HepG2 (cell line): ENCODE measurements at regions not wholly inside any gene's neighbourhood (a gene's known extent, or its start where the extent isn't known, plus 50 kb on each side); places are given as distances from the start of the nearest gene placed in this dataset.

Experiments used
- ATAC-seq: fragments of 200-7000 bp; cut with Tn5 transposase; 3 replicates; pipeline ENCODE4 v1.9.1; 2020; ENCODE audit warnings: mild to moderate bottlenecking, moderate library complexity
- BruUV-seq: library from RNA; stranded (reverse); fragments of 400-500 nt; replicated peaks from 2 replicates; lab custom pipeline; 2021; lab: Mats Ljungman, UMichigan
- CTCF ChIA-PET: fragments of 300-600 bp; formaldehyde crosslinking; extraction: SDS; loops from one replicate; lab custom pipeline; 2021; ENCODE audit warnings: low total read pairs, inconsistent platforms, low intra/inter-chr PET ratio; lab: Yijun Ruan, JAX
- POLR2A ChIA-PET: fragments of 350-600 bp; sonication (Branson Sonifier 250); formaldehyde crosslinking; loops from one replicate; lab custom pipeline; 2020; ENCODE audit warnings: antibody characterized with exemption, inconsistent platforms; lab: Yijun Ruan, JAX
- DNase-seq: peaks from one replicate; pipeline ENCODE4 v3.0.0-alpha.2; 2015; ENCODE audit warnings: low spot score
- FAIRE-seq: peaks from 3 replicates; lab custom pipeline; 2011; peaks lifted over from hg19 to GRCh38; lab: Jason Lieb, UNC
- H2AFZ ChIP-seq: one replicate; pipeline ENCODE4 v1.6.1; 2011; ENCODE audit warnings: low read length, inconsistent platforms
- H3K27ac ChIP-seq: fragments of 300-600 bp; 3 replicates; pipeline ENCODE4 v1.8.0; 2011; ENCODE audit warnings: mixed run types, mild to moderate bottlenecking, mixed read lengths, low read length, inconsistent platforms; ENCODE audit not compliant: insufficient read depth; ENCODE audit errors: extremely low read length
- H3K27me3 ChIP-seq, 2 experiments: fragments of 200-600 bp in 1 of 2; 2 replicates in 1 of 2; 3 replicates in 1 of 2; pipeline versions ENCODE4 v1.6.0 to v1.8.0; 2011; ENCODE audit warnings: low read length in 2 of 2, mild to moderate bottlenecking in 2 of 2, moderate library complexity in 2 of 2, inconsistent platforms in 1 of 2; ENCODE audit not compliant: insufficient read depth in 2 of 2, control insufficient read depth in 1 of 2
- H3K36me3 ChIP-seq, 2 experiments: fragments of 200-600 bp in 1 of 2; replicated peaks in 1 of 2; 2 replicates in 1 of 2; 3 replicates in 1 of 2; pipeline versions ENCODE4 v1.5.1 to v1.8.0; 2011; ENCODE audit warnings: low read length in 2 of 2, inconsistent platforms in 1 of 2; ENCODE audit not compliant: insufficient read depth in 2 of 2, control insufficient read depth in 1 of 2
- H3K4me1 ChIP-seq: 2 replicates; pipeline ENCODE4 v1.5.1; 2012; ENCODE audit warnings: low read length, inconsistent platforms; ENCODE audit not compliant: insufficient read depth
- H3K4me2 ChIP-seq: 2 replicates; pipeline ENCODE4 v1.6.0; 2011; ENCODE audit warnings: low read depth, low read length, inconsistent platforms
- H3K4me3 ChIP-seq, 3 experiments: fragments of 200-600 bp in 1 of 3; sonication (generic), shearing (Covaris generic) in 1 of 3; replicated peaks in 1 of 3; 2 replicates each; pipeline ENCODE4 v1.5.1; 2011 to 2016; ENCODE audit warnings: low read length in 3 of 3, inconsistent platforms in 2 of 3, low read depth in 2 of 3, mild to moderate bottlenecking in 2 of 3, control low read depth in 1 of 3, mixed read lengths in 1 of 3; ENCODE audit not compliant: insufficient read depth in 1 of 3
- H3K79me2 ChIP-seq: one replicate; pipeline ENCODE4 v1.6.1; 2011; ENCODE audit warnings: low read length, inconsistent platforms; ENCODE audit not compliant: insufficient read depth
- H3K9ac ChIP-seq: 2 replicates; pipeline ENCODE4 v1.6.0; 2011; ENCODE audit warnings: mild to moderate bottlenecking, low read depth, low read length, inconsistent platforms; ENCODE audit not compliant: insufficient read depth
- H3K9me3 ChIP-seq: 2 replicates; pipeline ENCODE4 v1.5.1; 2012; ENCODE audit warnings: mild to moderate bottlenecking, low read length
- H4K20me1 ChIP-seq: 2 replicates; pipeline ENCODE4 v1.6.0; 2011; ENCODE audit warnings: inconsistent platforms, mild to moderate bottlenecking, low read length, moderate library complexity; ENCODE audit not compliant: insufficient read depth
- BRCA1 ChIP-seq: sonication (generic); formaldehyde crosslinking; IDR thresholded peaks from 2 replicates; pipeline ENCODE4 v1.4.0; 2020; ENCODE audit warnings: missing genetic modification reagents
- CBFB ChIP-seq: sonication (generic); formaldehyde crosslinking; IDR thresholded peaks from 2 replicates; pipeline ENCODE4 v1.4.0; 2020; ENCODE audit warnings: missing genetic modification reagents
- ELF1 ChIP-seq: sonication (generic); formaldehyde crosslinking; IDR thresholded peaks from 2 replicates; pipeline ENCODE4 v1.4.0; 2020; ENCODE audit warnings: missing genetic modification reagents
- FIP1L1 ChIP-seq: fragments of 200-400 bp; formaldehyde crosslinking; IDR thresholded peaks from 2 replicates; pipeline ENCODE4 v1.6.1; 2018; ENCODE audit warnings: low read depth, mild to moderate bottlenecking, low read length, moderate library complexity, borderline replicate concordance; ENCODE audit not compliant: insufficient read depth
- KMT2B ChIP-seq: IDR thresholded peaks from 2 replicates; pipeline ENCODE4 v1.6.1; 2016; ENCODE audit warnings: missing genetic modification reagents, missing compliant biosample characterization
- NFYC ChIP-seq: IDR thresholded peaks from 2 replicates; pipeline ENCODE4 v1.6.1; 2016; ENCODE audit warnings: missing genetic modification reagents, missing compliant biosample characterization
- RARG ChIP-seq: sonication (generic); formaldehyde crosslinking; IDR thresholded peaks from 2 replicates; pipeline ENCODE4 v1.4.0; 2020; ENCODE audit warnings: low read depth, mild to moderate bottlenecking, missing genetic modification reagents
- STAT6 ChIP-seq: sonication (generic); formaldehyde crosslinking; IDR thresholded peaks from 2 replicates; pipeline ENCODE4 v1.4.0; 2020; ENCODE audit warnings: missing genetic modification reagents, mild to moderate bottlenecking, borderline replicate concordance
- ZNF232 ChIP-seq: sonication (generic); formaldehyde crosslinking; IDR thresholded peaks from 2 replicates; pipeline ENCODE4 v1.4.0; 2020; ENCODE audit warnings: missing genetic modification reagents, borderline replicate concordance
- ZNF563 ChIP-seq: sonication (generic); formaldehyde crosslinking; IDR thresholded peaks from 2 replicates; pipeline ENCODE4 v1.8.0; 2022; ENCODE audit warnings: mild to moderate bottlenecking, moderate library complexity, missing genetic modification reagents
- WGBS: methylation state at CpG from one replicate; pipeline ENCODE4 v1.1.6; 2017; ENCODE audit warnings: low lambda C conversion rate; 5-methylcytosine and 5-hydroxymethylcytosine counted together
- in situ Hi-C: cut with HindIII; loops from 2 replicates; pipeline ENCODE4 v1.10.0; 2017; ENCODE audit warnings: low pct_unique_long_range_greater_than_20kb; ENCODE audit not compliant: extremely low pct_ligation_motif_present
- intact Hi-C: fragments of 100-400 bp; cut with micrococcal nuclease; formaldehyde crosslinking; loops from one replicate; pipeline ENCODE4 v1.10.0; 2022; ENCODE audit not compliant: unreplicated experiment

DNA sequence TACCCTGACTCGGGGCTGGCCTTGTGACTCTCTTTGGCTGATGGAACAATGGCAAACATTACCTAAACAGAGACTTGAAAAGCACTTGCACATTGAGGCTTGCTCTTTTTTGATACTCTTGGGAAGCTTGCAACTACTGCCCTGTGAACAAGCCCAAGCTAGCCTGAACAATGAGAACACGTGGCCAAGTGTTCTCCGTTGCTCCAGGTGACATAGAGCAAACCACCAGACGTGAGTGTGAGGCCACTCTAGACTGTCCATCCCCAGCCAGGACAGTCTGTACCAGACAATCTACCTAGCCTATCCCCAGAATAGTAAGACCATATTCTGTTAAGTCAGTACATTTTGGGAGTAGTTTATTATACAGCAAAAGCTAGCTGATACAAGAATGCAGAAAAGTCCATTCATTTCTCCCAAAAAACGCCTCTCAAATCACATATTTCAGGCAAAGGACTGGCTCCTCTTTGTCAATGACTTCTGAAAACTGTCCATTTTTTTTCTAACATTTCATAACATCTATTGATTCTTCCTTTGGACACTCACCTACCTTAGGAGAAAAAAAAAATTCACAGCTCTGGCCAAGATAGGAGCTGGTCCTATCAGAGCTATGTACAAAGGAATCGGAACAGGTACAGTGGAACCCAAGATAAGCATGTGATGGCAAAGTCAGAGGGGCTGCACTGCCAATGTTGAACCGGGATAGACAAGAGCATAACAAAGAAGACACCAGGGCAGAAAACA, 142.1 kb upstream of the PKDCC start:
- H3K27me3 ChIP-seq: peaks cover 2 to 6% of the 10 kb centered on the region in 2 experiments; a peak in 3 of 5 replicates
- H3K4me1 ChIP-seq: no peaks in the 10 kb centered on the region
- H3K36me3 ChIP-seq: no peaks in the 10 kb centered on the region
- no peaks in the 10 kb centered on the region for H4K20me1 ChIP-seq
- H3K4me3 ChIP-seq: no peak overlapping the region
- FAIRE-seq (no peak), DNase-seq (no peak), ATAC-seq (0 out of 3 replicates have a peak, but pooled peaks have one; percentile 30)
- BruUV-seq: no TSS peak
- no peaks in the 10 kb centered on the region for H3K79me2 ChIP-seq
- H3K27ac ChIP-seq: no peak overlapping the region
- no peaks in the 10 kb centered on the region for H3K9me3 ChIP-seq
- intact Hi-C loops (no loop called here), in situ Hi-C loops (no loop called here)
- ChIA-PET CTCF (no interaction called here), POLR2A (no interaction called here)
- H2AFZ ChIP-seq: no peak overlapping the region
- H3K4me2 ChIP-seq: no peak overlapping the region
- 19% methylated on average over 7 of the region's 7 CpGs for whole genome bisulfite sequencing
- no peak overlapping the region for H3K9ac ChIP-seq
- no peak for TF ChIP-seq ZNF232
- TF ChIP-seq NFYC (CRISPR knock-in tag): no peak
- no peak for TF ChIP-seq BRCA1 (CRISPR knock-in tag)
- TF ChIP-seq FIP1L1: no peak
- no peak for TF ChIP-seq ZNF563 (CRISPR knock-in tag)
- TF ChIP-seq CBFB (CRISPR knock-in tag): no peak
- TF ChIP-seq ELF1 (CRISPR knock-in tag): no peak
- TF ChIP-seq STAT6: no peak
- no peak for TF ChIP-seq KMT2B (CRISPR knock-in tag)
- no peak for TF ChIP-seq RARG (CRISPR knock-in tag)
